Sigmoid colon (tissue), 4 donors: ENCODE measurements at regions not wholly inside any gene's neighbourhood (a gene's known extent, or its start where the extent isn't known, plus 50 kb on each side); places are given as distances from the start of the nearest gene placed in this dataset.

Source experiments
- POLR2A ChIP-seq, 2 donors: fragments of 450-650 bp; IDR thresholded peaks; one replicate each; pipeline ENCODE4 v1.6.1; 2016; ENCODE audit warnings: antibody characterized with exemption in 2 of 2, mild to moderate bottlenecking in 2 of 2, moderate library complexity in 2 of 2
- POLR2AphosphoS5 ChIP-seq, 4 donors: sonication (generic); formaldehyde crosslinking; IDR thresholded peaks; one replicate each; pipeline ENCODE4 v1.6.1; 2017; ENCODE audit warnings: antibody characterized with exemption in 4 of 4
- TF ChIP-seq, protein P1 (sequence below), 4 experiments: fragments of 450-650 bp in 3 of 4; fragments of 200-600 bp in 1 of 4; IDR thresholded peaks; one replicate each; pipeline ENCODE4 v1.5.1; 2016 to 2019; ENCODE audit warnings: antibody characterized with exemption in 4 of 4, mild to moderate bottlenecking in 3 of 4, moderate library complexity in 2 of 4

DNA sequence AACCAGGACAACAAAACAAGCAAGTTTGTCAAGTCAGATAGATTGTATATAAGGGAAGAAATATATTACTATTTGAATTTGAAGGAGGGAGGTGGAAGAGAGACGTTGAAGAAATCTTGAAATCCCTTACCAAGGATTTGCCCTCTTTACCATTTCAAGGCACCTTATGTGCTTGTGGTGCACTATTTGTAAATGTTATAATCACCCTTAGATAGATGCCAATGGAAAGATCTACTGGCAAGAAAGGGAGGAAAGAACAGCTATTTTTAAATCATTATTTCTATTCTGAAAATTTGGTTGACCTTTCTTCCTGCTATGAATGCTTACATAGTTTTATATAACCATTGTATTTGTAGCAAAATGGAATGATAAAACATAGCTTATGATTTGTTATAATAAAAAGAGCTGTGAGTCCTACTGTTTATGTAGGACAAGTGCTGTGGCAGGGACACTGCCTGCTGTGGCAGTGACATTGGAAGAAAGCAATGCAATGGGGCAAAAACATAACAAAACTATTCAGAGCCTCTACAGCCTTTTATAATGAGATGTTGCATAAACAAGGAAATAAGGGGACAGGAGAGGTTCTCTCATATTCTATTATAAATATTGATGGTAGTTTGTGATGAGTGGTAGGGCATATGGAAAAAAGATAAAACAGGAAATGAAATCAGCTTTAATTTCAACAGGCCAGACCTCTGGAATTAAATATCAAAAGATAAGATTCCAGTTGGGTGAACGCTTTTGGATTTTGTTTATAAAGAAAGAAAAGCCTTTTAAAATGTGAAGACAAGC, 1145.2 kb upstream of the GJE1 start:
- no peak for TF ChIP-seq POLR2A (IDR thresholded peaks at IDR 0.05)
- TF ChIP-seq, protein P1, sequence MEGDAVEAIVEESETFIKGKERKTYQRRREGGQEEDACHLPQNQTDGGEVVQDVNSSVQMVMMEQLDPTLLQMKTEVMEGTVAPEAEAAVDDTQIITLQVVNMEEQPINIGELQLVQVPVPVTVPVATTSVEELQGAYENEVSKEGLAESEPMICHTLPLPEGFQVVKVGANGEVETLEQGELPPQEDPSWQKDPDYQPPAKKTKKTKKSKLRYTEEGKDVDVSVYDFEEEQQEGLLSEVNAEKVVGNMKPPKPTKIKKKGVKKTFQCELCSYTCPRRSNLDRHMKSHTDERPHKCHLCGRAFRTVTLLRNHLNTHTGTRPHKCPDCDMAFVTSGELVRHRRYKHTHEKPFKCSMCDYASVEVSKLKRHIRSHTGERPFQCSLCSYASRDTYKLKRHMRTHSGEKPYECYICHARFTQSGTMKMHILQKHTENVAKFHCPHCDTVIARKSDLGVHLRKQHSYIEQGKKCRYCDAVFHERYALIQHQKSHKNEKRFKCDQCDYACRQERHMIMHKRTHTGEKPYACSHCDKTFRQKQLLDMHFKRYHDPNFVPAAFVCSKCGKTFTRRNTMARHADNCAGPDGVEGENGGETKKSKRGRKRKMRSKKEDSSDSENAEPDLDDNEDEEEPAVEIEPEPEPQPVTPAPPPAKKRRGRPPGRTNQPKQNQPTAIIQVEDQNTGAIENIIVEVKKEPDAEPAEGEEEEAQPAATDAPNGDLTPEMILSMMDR (IDR thresholded peaks at IDR 0.05), result no peak
- TF ChIP-seq POLR2AphosphoS5 (IDR thresholded peaks at IDR 0.05), result no peak
